ENCODE measurements at regions not wholly inside any gene's neighbourhood (a gene's known extent, or its start where the extent isn't known, plus 50 kb on each side); places are given as distances from the start of the nearest gene placed in this dataset.

- TF ChIP-seq CTCF (IDR thresholded peaks at IDR 0.05) (no peak), POLR2AphosphoS5 (IDR thresholded peaks at IDR 0.05) (no peak)
Measured at GRCh38 chr9:135304886-135305285, 174.7 kb upstream of the PPP1R26 start.
